GM12878 (cell line): ENCODE measurements at regions not wholly inside any gene's neighbourhood (a gene's known extent, or its start where the extent isn't known, plus 50 kb on each side); places are given as distances from the start of the nearest gene placed in this dataset.
A peak's percentile ranks its signal among the peaks of the same experiment; 100 is the strongest.

Source experiments
- ATAC-seq: fragments of 200-7000 bp; cut with Tn5 transposase; 3 replicates; pipeline ENCODE4 v1.9.1; 2020; ENCODE audit warnings: mild to moderate bottlenecking, moderate library complexity
- BruUV-seq: library from RNA; stranded (reverse); fragments of 400-500 nt; replicated peaks from 2 replicates; lab custom pipeline; 2021; lab: Mats Ljungman, UMichigan
- CTCF ChIA-PET: fragments of 300-600 bp; sonication (Branson Sonifier 250); formaldehyde crosslinking; extraction: SDS; loops from one replicate; lab custom pipeline; 2021; ENCODE audit warnings: inconsistent platforms; lab: Yijun Ruan, JAX
- POLR2A ChIA-PET: fragments of 350-600 bp; formaldehyde crosslinking; extraction: SDS; loops from one replicate; lab custom pipeline; 2021; ENCODE audit warnings: inconsistent platforms; lab: Charles Lee
- RAD21 ChIA-PET: fragments of 300-600 bp; sonication (Branson Sonifier 250); formaldehyde crosslinking; loops from one replicate; lab custom pipeline; 2023; ENCODE audit warnings: antibody characterized with exemption; ENCODE audit not compliant: unreplicated experiment; lab: Charles Lee
- SMC1A ChIA-PET: fragments of 300-600 bp; sonication (Branson Sonifier 250); formaldehyde crosslinking; loops from one replicate; lab custom pipeline; 2023; ENCODE audit not compliant: unreplicated experiment, uncharacterized antibody; lab: Charles Lee
- DNase-seq: peaks from one replicate; pipeline ENCODE4 v3.0.0-alpha.2; 2011; ENCODE audit warnings: low read depth, low spot score
- FAIRE-seq: peaks from 3 replicates; lab custom pipeline; 2011; peaks lifted over from hg19 to GRCh38; lab: Jason Lieb, UNC
- H2AFZ ChIP-seq: 2 replicates; pipeline ENCODE4 v1.6.0; 2011; ENCODE audit warnings: low read depth, low read length, control low read depth; ENCODE audit not compliant: control insufficient read depth
- H3K27ac ChIP-seq: 2 replicates; pipeline ENCODE4 v1.5.1; 2011; ENCODE audit warnings: control low read depth; ENCODE audit not compliant: control insufficient read depth, insufficient read depth
- H3K27me3 ChIP-seq, 2 experiments: replicated peaks in 1 of 2; 2 replicates each; pipeline versions ENCODE4 v1.6.0 to v1.6.1; 2011; ENCODE audit warnings: low read length in 1 of 2; ENCODE audit not compliant: control insufficient read depth in 2 of 2, insufficient read depth in 2 of 2
- H3K36me3 ChIP-seq, 2 experiments: 2 replicates each; pipeline ENCODE4 v1.5.1; 2011; ENCODE audit warnings: low read length in 1 of 2; ENCODE audit not compliant: control insufficient read depth in 2 of 2, insufficient read depth in 2 of 2
- H3K4me1 ChIP-seq: 2 replicates; pipeline ENCODE4 v1.6.1; 2011; ENCODE audit warnings: mild to moderate bottlenecking, low read length, moderate library complexity, mixed read lengths; ENCODE audit not compliant: control insufficient read depth, insufficient read depth
- H3K4me2 ChIP-seq: 2 replicates; pipeline ENCODE4 v1.6.0; 2011; ENCODE audit warnings: control low read depth; ENCODE audit not compliant: control insufficient read depth, insufficient read depth
- H3K4me3 ChIP-seq: fragments of 200-600 bp; sonication (generic); 2 replicates; pipeline ENCODE4 v1.5.1; 2016
- H3K79me2 ChIP-seq: 2 replicates; pipeline ENCODE4 v1.6.0; 2011; ENCODE audit warnings: low read length; ENCODE audit not compliant: control insufficient read depth, insufficient read depth
- H3K9ac ChIP-seq: 2 replicates; pipeline ENCODE4 v1.8.0; 2011; ENCODE audit warnings: low read length, control low read depth, mixed read lengths; ENCODE audit not compliant: control insufficient read depth, insufficient read depth
- H3K9me3 ChIP-seq: replicated peaks from 3 replicates; pipeline ENCODE4 v1.5.1; 2011; ENCODE audit warnings: mild to moderate bottlenecking, low read length; ENCODE audit not compliant: control insufficient read depth, insufficient read depth
- H4K20me1 ChIP-seq: 2 replicates; pipeline ENCODE4 v1.6.0; 2011; ENCODE audit not compliant: control insufficient read depth, insufficient read depth
- EED ChIP-seq: sonication (generic); IDR thresholded peaks from 2 replicates; pipeline ENCODE4 v1.6.1; 2016; ENCODE audit warnings: antibody characterized with exemption, low read depth
- PAX8 ChIP-seq: fragments of 450-650 bp; IDR thresholded peaks from 2 replicates; pipeline ENCODE4 v1.6.1; 2017; ENCODE audit warnings: mild to moderate bottlenecking, moderate library complexity
- RAD51 ChIP-seq: fragments of 450-650 bp; IDR thresholded peaks from 2 replicates; pipeline ENCODE4 v1.6.1; 2016; ENCODE audit warnings: moderate library complexity, mild to moderate bottlenecking, inconsistent platforms
- SIX5 ChIP-seq: IDR thresholded peaks from 2 replicates; pipeline ENCODE4 v1.6.1; 2011; ENCODE audit warnings: mild to moderate bottlenecking, low read depth, low read length, moderate library complexity; ENCODE audit not compliant: severe bottlenecking
- SPI1 ChIP-seq: IDR thresholded peaks from 2 replicates; pipeline ENCODE4 v1.6.1; 2011; ENCODE audit warnings: low read depth, mild to moderate bottlenecking, low read length, moderate library complexity, borderline replicate concordance; ENCODE audit not compliant: insufficient read depth
- STAT3 ChIP-seq: IDR thresholded peaks from 2 replicates; pipeline ENCODE4 v1.6.1; 2011; ENCODE audit warnings: low read depth, low read length, improper control_type of control experiment
- TAF1 ChIP-seq: IDR thresholded peaks from 2 replicates; pipeline ENCODE4 v1.6.1; 2011; ENCODE audit warnings: mild to moderate bottlenecking, low read depth, low read length, borderline replicate concordance
- WGBS: methylation state at CpG from one replicate; pipeline ENCODE4 v1.1.6; 2016; ENCODE audit warnings: low lambda C conversion rate; ENCODE audit not compliant: insufficient replicate concordance, insufficient coverage; ENCODE audit errors: missing lambda C conversion rate; 5-methylcytosine and 5-hydroxymethylcytosine counted together
- in situ Hi-C: fragments of 300-500 bp; cut with MboI; formaldehyde crosslinking; loops from 9 replicates; pipeline ENCODE4 v1.14.3; 2018; ENCODE audit warnings: mixed read lengths
- intact Hi-C: fragments of 100-400 bp; cut with micrococcal nuclease; formaldehyde crosslinking; loops from one replicate; pipeline ENCODE4 v1.14.2; 2022; ENCODE audit not compliant: unreplicated experiment
- TF ChIP-seq, protein P1 (sequence below): IDR thresholded peaks from 2 replicates; pipeline ENCODE4 v1.6.1; 2011; ENCODE audit warnings: borderline replicate concordance, low read depth, mild to moderate bottlenecking, moderate library complexity, mixed read lengths, low read length; ENCODE audit not compliant: insufficient read depth; ENCODE audit errors: extremely low read length
- TF ChIP-seq, protein P2 (sequence below): fragments of 450-650 bp; formaldehyde crosslinking; IDR thresholded peaks from 2 replicates; pipeline ENCODE4 v1.4.0; 2020; ENCODE audit warnings: mild to moderate bottlenecking, moderate library complexity

DNA sequence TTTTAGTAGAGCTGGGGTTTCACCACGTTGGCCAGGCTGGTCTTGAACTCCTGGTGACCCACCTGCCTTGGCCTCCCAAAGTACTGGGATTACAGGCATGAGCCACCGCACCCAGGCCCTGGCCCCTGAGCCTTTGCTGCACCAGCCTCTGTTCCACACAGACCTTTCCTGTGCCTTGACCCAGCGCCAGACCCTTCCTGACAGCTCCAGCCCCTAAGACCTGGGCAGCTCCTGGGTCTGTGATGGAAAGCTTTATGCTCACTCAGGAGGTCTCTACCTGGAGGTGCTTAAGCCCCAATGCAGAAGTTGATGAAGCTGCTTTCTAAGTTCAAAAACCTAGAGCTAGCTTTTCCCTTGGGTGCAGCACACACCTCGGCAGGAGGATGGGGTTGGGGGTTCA, 58.8 kb upstream of the NEK6 start:
- H3K9ac ChIP-seq = no peak overlapping the region
- TF ChIP-seq EED (peak; percentile 27; the same call in 1 of the 2 replicates), SPI1 (no peak)
- SMC1A ChIA-PET = interaction anchor here (0.6 to 10.2 kb wide), 11 partner anchors 16 to 127 kb away, joined by 3 to 249 read pairs (median 5); no protein-coding TSS in a partner anchor
- ATAC-seq (no peak), DNase-seq (no peak), FAIRE-seq (no peak)
- BruUV-seq = no TSS peak
- peaks cover 71% of the 10 kb centered on the region for H3K4me1 ChIP-seq
- H4K20me1 ChIP-seq = no peaks in the 10 kb centered on the region
- peak overlapping the region; percentile 99 for H3K27ac ChIP-seq
- RAD21 ChIA-PET = interaction anchor here (1.0 to 13.0 kb wide), 10 partner anchors 15 to 126 kb away, joined by 3 to 293 read pairs (median 5); no protein-coding TSS in a partner anchor
- peak overlapping the region; percentile 33; the same call in 1 of the 2 replicates for H2AFZ ChIP-seq
- 48% methylated on average over 4 of the region's 4 CpGs for WGBS
- no peak overlapping the region for H3K4me2 ChIP-seq
- no peaks in the 10 kb centered on the region for H3K36me3 ChIP-seq
- intact Hi-C loops (no loop called here), in situ Hi-C loops (no loop called here)
- no peaks in the 10 kb centered on the region for H3K27me3 ChIP-seq
- no peak overlapping the region for H3K4me3 ChIP-seq
- POLR2A ChIA-PET = interaction anchor here (0.8 to 5.3 kb wide), 7 partner anchors 11 to 94 kb away, joined by 3 to 59 read pairs (median 6); no protein-coding TSS in a partner anchor
- CTCF ChIA-PET = interaction anchor here (0.7 to 9.3 kb wide), 5 partner anchors 20 to 93 kb away, joined by 3 to 78 read pairs (median 6); no protein-coding TSS in a partner anchor
- H3K9me3 ChIP-seq = peaks cover 4% of the 10 kb centered on the region
- H3K79me2 ChIP-seq = peaks cover 9% of the 10 kb centered on the region

DNA sequence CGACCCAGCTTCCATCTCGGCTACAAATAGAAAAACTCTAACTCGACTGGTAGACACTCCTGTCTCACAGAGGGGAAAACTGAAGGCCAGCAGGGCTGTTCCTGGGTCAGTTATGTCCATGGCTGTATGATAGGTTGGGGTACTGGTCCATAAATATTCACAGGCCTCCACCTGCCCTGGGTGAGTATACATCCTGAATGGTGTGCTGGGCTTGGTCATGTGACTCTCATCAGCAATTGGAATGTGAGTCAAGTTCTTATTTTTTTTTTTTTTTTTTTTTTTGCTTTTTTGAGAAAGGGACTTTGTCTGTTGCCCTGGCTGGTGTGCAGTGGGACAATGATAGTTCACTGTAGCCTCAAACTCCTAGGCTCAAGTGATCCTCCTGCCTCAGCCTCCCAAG, 58.3 kb upstream of the NEK6 start:
- BruUV-seq = no TSS peak
- Histone ChIP-seq H3K9me3 (no peaks in the 10 kb centered on the region; the same call in none of the 3 replicates), H4K20me1 (no peaks in the 10 kb centered on the region), H3K27me3 (no peaks in the 10 kb centered on the region), H3K36me3 (no peaks in the 10 kb centered on the region), H3K4me1 (peaks cover 71% of the 10 kb centered on the region), H3K4me3 (no peak overlapping the region), H3K79me2 (peaks cover 9% of the 10 kb centered on the region), H3K27ac (peak overlapping the region; percentile 99), H3K9ac (0 out of 2 replicates have a peak overlapping the region, but pooled peaks have one; percentile 37), H2AFZ (no peak overlapping the region), H3K4me2 (no peak overlapping the region; the same call in 1 of the 2 replicates)
- CTCF ChIA-PET = interaction anchor here (1.0 to 9.3 kb wide), 5 partner anchors 11 to 92 kb away, joined by 4 to 78 read pairs (median 6); no protein-coding TSS in a partner anchor
- SMC1A ChIA-PET = interaction anchor here (0.8 to 10.2 kb wide), 15 partner anchors 15 to 126 kb away, joined by 3 to 249 read pairs (median 5); no protein-coding TSS in a partner anchor
- FAIRE-seq = no peak
- intact Hi-C loops = no loop called here
- ATAC-seq = no peak
- WGBS = 72% methylated on average over 3 of the region's 3 CpGs
- no peak for DNase-seq
- POLR2A ChIA-PET = interaction anchor here (0.5 to 5.3 kb wide), 9 partner anchors 11 to 92 kb away, joined by 3 to 59 read pairs (median 4); partner anchors contain the start of gene NEK6
- TF ChIP-seq PAX8 = no peak
- TF ChIP-seq, protein P1, sequence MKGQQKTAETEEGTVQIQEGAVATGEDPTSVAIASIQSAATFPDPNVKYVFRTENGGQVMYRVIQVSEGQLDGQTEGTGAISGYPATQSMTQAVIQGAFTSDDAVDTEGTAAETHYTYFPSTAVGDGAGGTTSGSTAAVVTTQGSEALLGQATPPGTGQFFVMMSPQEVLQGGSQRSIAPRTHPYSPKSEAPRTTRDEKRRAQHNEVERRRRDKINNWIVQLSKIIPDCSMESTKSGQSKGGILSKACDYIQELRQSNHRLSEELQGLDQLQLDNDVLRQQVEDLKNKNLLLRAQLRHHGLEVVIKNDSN = peak; percentile 35
- TF ChIP-seq SIX5 = no peak
- TF ChIP-seq RAD51 = peak; percentile 66; the same call in 1 of the 2 replicates
- TF ChIP-seq STAT3 = no peak
- TF ChIP-seq TAF1 = no peak
- TF ChIP-seq, protein P2, sequence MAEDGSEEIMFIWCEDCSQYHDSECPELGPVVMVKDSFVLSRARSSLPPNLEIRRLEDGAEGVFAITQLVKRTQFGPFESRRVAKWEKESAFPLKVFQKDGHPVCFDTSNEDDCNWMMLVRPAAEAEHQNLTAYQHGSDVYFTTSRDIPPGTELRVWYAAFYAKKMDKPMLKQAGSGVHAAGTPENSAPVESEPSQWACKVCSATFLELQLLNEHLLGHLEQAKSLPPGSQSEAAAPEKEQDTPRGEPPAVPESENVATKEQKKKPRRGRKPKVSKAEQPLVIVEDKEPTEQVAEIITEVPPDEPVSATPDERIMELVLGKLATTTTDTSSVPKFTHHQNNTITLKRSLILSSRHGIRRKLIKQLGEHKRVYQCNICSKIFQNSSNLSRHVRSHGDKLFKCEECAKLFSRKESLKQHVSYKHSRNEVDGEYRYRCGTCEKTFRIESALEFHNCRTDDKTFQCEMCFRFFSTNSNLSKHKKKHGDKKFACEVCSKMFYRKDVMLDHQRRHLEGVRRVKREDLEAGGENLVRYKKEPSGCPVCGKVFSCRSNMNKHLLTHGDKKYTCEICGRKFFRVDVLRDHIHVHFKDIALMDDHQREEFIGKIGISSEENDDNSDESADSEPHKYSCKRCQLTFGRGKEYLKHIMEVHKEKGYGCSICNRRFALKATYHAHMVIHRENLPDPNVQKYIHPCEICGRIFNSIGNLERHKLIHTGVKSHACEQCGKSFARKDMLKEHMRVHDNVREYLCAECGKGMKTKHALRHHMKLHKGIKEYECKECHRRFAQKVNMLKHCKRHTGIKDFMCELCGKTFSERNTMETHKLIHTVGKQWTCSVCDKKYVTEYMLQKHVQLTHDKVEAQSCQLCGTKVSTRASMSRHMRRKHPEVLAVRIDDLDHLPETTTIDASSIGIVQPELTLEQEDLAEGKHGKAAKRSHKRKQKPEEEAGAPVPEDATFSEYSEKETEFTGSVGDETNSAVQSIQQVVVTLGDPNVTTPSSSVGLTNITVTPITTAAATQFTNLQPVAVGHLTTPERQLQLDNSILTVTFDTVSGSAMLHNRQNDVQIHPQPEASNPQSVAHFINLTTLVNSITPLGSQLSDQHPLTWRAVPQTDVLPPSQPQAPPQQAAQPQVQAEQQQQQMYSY (CRISPR knock-in tag) = no peak
- RAD21 ChIA-PET = interaction anchor here (1.0 to 13.0 kb wide), 11 partner anchors 14 to 126 kb away, joined by 3 to 293 read pairs (median 4); no protein-coding TSS in a partner anchor
- in situ Hi-C loops = no loop called here
